Mucosa of descending colon (tissue), 3 donors: ENCODE measurements at regions not wholly inside any gene's neighbourhood (a gene's known extent, or its start where the extent isn't known, plus 50 kb on each side); places are given as distances from the start of the nearest gene placed in this dataset.

Experiments
- ATAC-seq: fragments of 200-7000 bp; cut with Tn5 transposase; one replicate; pipeline ENCODE4 v1.9.1; 2020; ENCODE audit warnings: mild to moderate bottlenecking, moderate library complexity
- DNase-seq, 3 donors: peaks; one replicate each; pipeline ENCODE4 v3.0.0-alpha.2; 2020
- H3K36me3 ChIP-seq: fragments of 200-600 bp; one replicate; pipeline ENCODE4 v1.8.0; 2021; ENCODE audit warnings: low read depth, mild to moderate bottlenecking
- H3K4me1 ChIP-seq: fragments of 200-600 bp; one replicate; pipeline ENCODE4 v1.8.0; 2021; ENCODE audit warnings: low read depth, mild to moderate bottlenecking
- H3K4me3 ChIP-seq: fragments of 200-600 bp; one replicate; pipeline ENCODE4 v1.8.0; 2021; ENCODE audit warnings: mild to moderate bottlenecking
- H3K9me3 ChIP-seq: fragments of 200-600 bp; one replicate; pipeline ENCODE4 v1.8.0; 2021; ENCODE audit warnings: mild to moderate bottlenecking
- CTCF ChIP-seq: fragments of 200-600 bp; IDR thresholded peaks from one replicate; pipeline ENCODE4 v1.8.0; 2022; ENCODE audit warnings: antibody characterized with exemption, mild to moderate bottlenecking
- intact Hi-C, 2 donors: fragments of 100-400 bp; cut with DNase I in 1 of 2; cut with micrococcal nuclease in 1 of 2; formaldehyde crosslinking; loops; one replicate each; pipeline versions ENCODE4 v1.11.0 to v1.11.1; 2022; cut with DNase I, micrococcal nuclease
- donor health status: DM: no; HTN: no; CAD: no; lungs with moderate emphysema.
- donor health status: DM: no; HTN: no; CAD: no.
- donor health status: DM: no; HTN: yes; CAD: no.

- intact Hi-C loops = no loop called here
Measured at GRCh38 chr9:10957878-10958277, 345.1 kb upstream of the PTPRD start.

GRCh38 chr9:10961883-10962282 is 349.1 kb upstream of the PTPRD start:
- H3K4me1 ChIP-seq = no peaks in the 10 kb centered on the region
- TF ChIP-seq CTCF = no peak

More at GRCh38 chr9:10957878-10958277, 345.1 kb upstream of the PTPRD start:
- DNase-seq (no peak), ATAC-seq (no peak)
- peaks cover 23% of the 10 kb centered on the region for H3K9me3 ChIP-seq
- H3K4me1 ChIP-seq = no peaks in the 10 kb centered on the region
- no peak overlapping the region for H3K4me3 ChIP-seq
- TF ChIP-seq CTCF = no peak
- H3K36me3 ChIP-seq = no peaks in the 10 kb centered on the region

GRCh38 chr9:10983251-10983650 is 370.4 kb upstream of the PTPRD start:
- Histone ChIP-seq H3K4me3 (no peak overlapping the region), H3K36me3 (no peaks in the 10 kb centered on the region), H3K9me3 (peaks cover 19% of the 10 kb centered on the region), H3K4me1 (no peaks in the 10 kb centered on the region)
- DNase-seq (no peak), ATAC-seq (no peak)
- intact Hi-C loops = no loop called here
- no peak for TF ChIP-seq CTCF

More at GRCh38 chr9:10961883-10962282, 349.1 kb upstream of the PTPRD start:
- DNase-seq (no peak), ATAC-seq (no peak)
- H3K4me3 ChIP-seq = no peak overlapping the region
- H3K36me3 ChIP-seq = no peaks in the 10 kb centered on the region
- intact Hi-C loops = no loop called here
- H3K9me3 ChIP-seq = peaks cover 30% of the 10 kb centered on the region

- Histone ChIP-seq H3K4me1 (no peaks in the 10 kb centered on the region), H3K36me3 (no peaks in the 10 kb centered on the region), H3K4me3 (no peak overlapping the region), H3K9me3 (peaks cover 17% of the 10 kb centered on the region)
- DNase-seq (no peak), ATAC-seq (no peak)
- TF ChIP-seq CTCF = no peak
- intact Hi-C loops = no loop called here
Measured at GRCh38 chr9:10999646-11000045, 386.8 kb upstream of the PTPRD start.

- DNase-seq (no peak), ATAC-seq (no peak)
- Histone ChIP-seq H3K4me3 (no peak overlapping the region), H3K9me3 (peaks cover 21% of the 10 kb centered on the region), H3K4me1 (no peaks in the 10 kb centered on the region), H3K36me3 (no peaks in the 10 kb centered on the region)
- intact Hi-C loops = no loop called here
- no peak for TF ChIP-seq CTCF
Measured at GRCh38 chr9:11001546-11001945, 388.7 kb upstream of the PTPRD start.

- no peak for TF ChIP-seq CTCF
- Histone ChIP-seq H3K4me1 (no peaks in the 10 kb centered on the region), H3K9me3 (peaks cover 13% of the 10 kb centered on the region), H3K4me3 (no peak overlapping the region), H3K36me3 (no peaks in the 10 kb centered on the region)
- intact Hi-C loops = no loop called here
- ATAC-seq (no peak), DNase-seq (no peak)
Measured at GRCh38 chr9:11002705-11003104, 389.9 kb upstream of the PTPRD start.
